HEK293 (cell line): ENCODE measurements at regions not wholly inside any gene's neighbourhood (a gene's known extent, or its start where the extent isn't known, plus 50 kb on each side); places are given as distances from the start of the nearest gene placed in this dataset.

Experiments
- CTCF ChIA-PET: fragments of 350-600 bp; formaldehyde crosslinking; extraction: SDS; loops from one replicate; lab custom pipeline; 2021; ENCODE audit warnings: antibody characterized with exemption; lab: Yijun Ruan, JAX
- POLR2A ChIA-PET: fragments of 300-600 bp; formaldehyde crosslinking; extraction: SDS; loops from one replicate; lab custom pipeline; 2020; ENCODE audit warnings: antibody characterized with exemption, inconsistent platforms; lab: Yijun Ruan, JAX
- H3K27ac ChIP-seq: fragments of 200-500 bp; sonication (Bioruptor generic); 2 replicates; pipeline ENCODE4 v1.5.1; 2014; ENCODE audit warnings: low read depth, low read length, control low read depth, inconsistent platforms; ENCODE audit errors: extremely low read depth
- H3K36me3 ChIP-seq, 2 experiments: fragments of 200-500 bp in 1 of 2; sonication (Bioruptor generic) in 1 of 2; 1 replicate in 1 of 2; 2 replicates in 1 of 2; pipeline ENCODE4 v1.5.1; 2014 to 2017; ENCODE audit warnings: inconsistent platforms in 2 of 2, low read length in 2 of 2; ENCODE audit not compliant: control insufficient read depth in 2 of 2, insufficient read depth in 1 of 2
- H3K4me1 ChIP-seq: fragments of 200-500 bp; sonication (Bioruptor generic); 2 replicates; pipeline ENCODE4 v1.5.1; 2014; ENCODE audit warnings: mild to moderate bottlenecking, low read length, inconsistent platforms; ENCODE audit not compliant: control insufficient read depth, insufficient read depth
- H3K4me3 ChIP-seq: 2 replicates; pipeline ENCODE4 v1.5.1; 2011; ENCODE audit warnings: low read depth, mild to moderate bottlenecking, control low read depth, low read length, moderate library complexity
- H3K9me3 ChIP-seq: fragments of 200-500 bp; sonication (Bioruptor generic); 2 replicates; pipeline ENCODE4 v1.5.1; 2014; ENCODE audit warnings: low read depth, low read length, inconsistent platforms; ENCODE audit not compliant: control insufficient read depth, insufficient read depth
- GLIS1 ChIP-seq: fragments of 450-650 bp; formaldehyde crosslinking; IDR thresholded peaks from 2 replicates; pipeline ENCODE4 v1.5.1; 2016; ENCODE audit warnings: missing biosample characterization, missing genetic modification characterization
- HOXC10 ChIP-seq: sonication (generic); formaldehyde crosslinking; IDR thresholded peaks from 2 replicates; pipeline ENCODE4 v1.8.1; 2023; ENCODE audit warnings: mild to moderate bottlenecking, missing genetic modification reagents
- OVOL3 ChIP-seq: fragments of 450-650 bp; formaldehyde crosslinking; IDR thresholded peaks from 2 replicates; pipeline ENCODE4 v1.5.1; 2016; ENCODE audit warnings: missing biosample characterization, missing genetic modification characterization
- PRDM6 ChIP-seq: fragments of 450-650 bp; formaldehyde crosslinking; IDR thresholded peaks from 2 replicates; pipeline ENCODE4 v1.5.1; 2017; ENCODE audit warnings: missing biosample characterization, missing genetic modification characterization
- SETDB1 ChIP-seq: IDR thresholded peaks from one replicate; pipeline ENCODE4 v1.6.1; 2017; ENCODE audit warnings: mild to moderate bottlenecking, low read length, moderate library complexity, mixed read lengths; ENCODE audit not compliant: insufficient read length
- ZBTB7A ChIP-seq: fragments of 450-650 bp; formaldehyde crosslinking; IDR thresholded peaks from 2 replicates; pipeline ENCODE4 v1.5.1; 2016; ENCODE audit warnings: low read depth, missing biosample characterization, missing genetic modification characterization
- ZIC2 ChIP-seq: fragments of 450-650 bp; formaldehyde crosslinking; IDR thresholded peaks from 2 replicates; pipeline ENCODE4 v1.5.1; 2016; ENCODE audit warnings: missing biosample characterization, missing genetic modification characterization
- ZNF16 ChIP-seq: fragments of 450-650 bp; formaldehyde crosslinking; IDR thresholded peaks from 2 replicates; pipeline ENCODE4 v1.5.1; 2016; ENCODE audit warnings: low read depth, missing biosample characterization, missing genetic modification characterization
- ZNF184 ChIP-seq: fragments of 450-650 bp; IDR thresholded peaks from 2 replicates; pipeline ENCODE4 v1.5.1; 2018; ENCODE audit warnings: missing biosample characterization, mild to moderate bottlenecking, missing genetic modification characterization
- ZNF280D ChIP-seq: fragments of 450-650 bp; formaldehyde crosslinking; IDR thresholded peaks from 2 replicates; pipeline ENCODE4 v1.5.1; 2016; ENCODE audit warnings: missing biosample characterization, missing genetic modification characterization
- ZNF391 ChIP-seq: fragments of 450-650 bp; formaldehyde crosslinking; IDR thresholded peaks from 2 replicates; pipeline ENCODE4 v1.5.1; 2016; ENCODE audit warnings: low read depth, missing biosample characterization, missing genetic modification characterization, borderline replicate concordance
- ZNF449 ChIP-seq: fragments of 450-650 bp; formaldehyde crosslinking; IDR thresholded peaks from 2 replicates; pipeline ENCODE4 v1.5.1; 2017; ENCODE audit warnings: missing biosample characterization, mild to moderate bottlenecking, missing genetic modification characterization, moderate library complexity
- ZNF529 ChIP-seq: fragments of 450-650 bp; formaldehyde crosslinking; IDR thresholded peaks from 2 replicates; pipeline ENCODE4 v1.5.1; 2017; ENCODE audit warnings: missing genetic modification characterization, missing biosample characterization; ENCODE audit not compliant: insufficient replicate concordance
- ZNF530 ChIP-seq: fragments of 450-650 bp; formaldehyde crosslinking; IDR thresholded peaks from 2 replicates; pipeline ENCODE4 v1.5.1; 2016; ENCODE audit warnings: low read depth, missing biosample characterization, missing genetic modification characterization
- ZNF560 ChIP-seq: fragments of 450-650 bp; formaldehyde crosslinking; IDR thresholded peaks from 2 replicates; pipeline ENCODE4 v1.5.1; 2017; ENCODE audit warnings: missing biosample characterization, missing genetic modification characterization, borderline replicate concordance
- ZNF580 ChIP-seq: fragments of 450-650 bp; formaldehyde crosslinking; IDR thresholded peaks from 2 replicates; pipeline ENCODE4 v1.5.1; 2016; ENCODE audit warnings: missing biosample characterization, missing genetic modification characterization
- ZNF600 ChIP-seq: fragments of 450-650 bp; formaldehyde crosslinking; IDR thresholded peaks from 2 replicates; pipeline ENCODE4 v1.5.1; 2016; ENCODE audit warnings: missing biosample characterization, missing genetic modification characterization
- ZNF626 ChIP-seq: fragments of 450-650 bp; sonication (Bioruptor Pico); formaldehyde crosslinking; IDR thresholded peaks from 2 replicates; pipeline ENCODE4 v1.5.1; 2018; ENCODE audit warnings: missing biosample characterization, missing genetic modification characterization, inconsistent platforms
- ZNF629 ChIP-seq: fragments of 450-650 bp; formaldehyde crosslinking; IDR thresholded peaks from 2 replicates; pipeline ENCODE4 v1.5.1; 2017; ENCODE audit warnings: missing biosample characterization, missing genetic modification characterization
- ZNF830 ChIP-seq: fragments of 450-650 bp; IDR thresholded peaks from 2 replicates; pipeline ENCODE4 v1.5.0; 2018; ENCODE audit warnings: missing biosample characterization, missing genetic modification characterization, low read depth, mild to moderate bottlenecking, moderate library complexity
- ZSCAN16 ChIP-seq: fragments of 450-650 bp; formaldehyde crosslinking; IDR thresholded peaks from 2 replicates; pipeline ENCODE4 v1.5.1; 2016; ENCODE audit warnings: missing biosample characterization, missing genetic modification characterization
- ZXDB ChIP-seq: fragments of 450-650 bp; formaldehyde crosslinking; IDR thresholded peaks from 2 replicates; pipeline ENCODE4 v1.5.1; 2016; ENCODE audit warnings: missing biosample characterization, missing genetic modification characterization

DNA sequence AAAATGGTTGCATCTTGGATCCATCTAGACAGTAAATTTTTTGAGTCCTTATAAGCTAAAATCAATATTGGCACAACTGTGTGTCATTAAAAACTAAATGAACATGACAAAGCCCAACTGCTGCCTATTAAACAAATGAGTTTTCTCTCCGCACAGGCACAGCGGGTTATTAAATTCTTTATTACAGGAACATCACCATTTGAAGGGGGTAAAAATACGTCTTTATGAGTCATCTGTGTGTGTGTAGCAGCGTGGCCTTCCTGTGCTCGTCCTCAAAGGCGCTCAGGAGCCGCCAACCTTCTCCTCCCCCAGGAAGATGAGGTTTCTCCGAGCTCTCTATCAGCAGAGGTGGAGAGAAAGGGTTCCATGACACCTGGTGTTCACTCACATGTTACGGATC, 62.6 kb upstream of the SDK2 start:
- ChIA-PET CTCF (interaction anchor here (0.6 to 2.0 kb wide), 3 partner anchors 11 to 60 kb away, joined by 3 to 6 read pairs (median 3); no protein-coding TSS in a partner anchor), POLR2A (no interaction called here)
- H3K36me3 ChIP-seq, result no peaks in the 10 kb centered on the region
- no peak overlapping the region for H3K4me3 ChIP-seq
- H3K9me3 ChIP-seq, result no peaks in the 10 kb centered on the region; the same call in 1 of the 2 replicates
- no peaks in the 10 kb centered on the region for H3K4me1 ChIP-seq
- H3K27ac ChIP-seq, result no peak overlapping the region
- peak; percentile 47; the same call in 1 of the 2 replicates for TF ChIP-seq GLIS1 (tag by site-specific recombination)
- TF ChIP-seq ZIC2 (tag by site-specific recombination), result peak; percentile 22; the same call in 1 of the 2 replicates
- TF ChIP-seq PRDM6 (tag by site-specific recombination), result peak; percentile 71
- 0 out of 2 replicates have a peak, but pooled peaks have one; percentile 15 for TF ChIP-seq ZNF600 (tag by site-specific recombination)
- no peak for TF ChIP-seq ZNF16 (tag by site-specific recombination)
- no peak for TF ChIP-seq ZXDB
- TF ChIP-seq ZNF449 (tag by site-specific recombination), result peak; percentile 70; the same call in 1 of the 2 replicates
- peak; percentile 40; the same call in 1 of the 2 replicates for TF ChIP-seq ZNF629
- no peak for TF ChIP-seq ZBTB7A (tag by site-specific recombination)

DNA sequence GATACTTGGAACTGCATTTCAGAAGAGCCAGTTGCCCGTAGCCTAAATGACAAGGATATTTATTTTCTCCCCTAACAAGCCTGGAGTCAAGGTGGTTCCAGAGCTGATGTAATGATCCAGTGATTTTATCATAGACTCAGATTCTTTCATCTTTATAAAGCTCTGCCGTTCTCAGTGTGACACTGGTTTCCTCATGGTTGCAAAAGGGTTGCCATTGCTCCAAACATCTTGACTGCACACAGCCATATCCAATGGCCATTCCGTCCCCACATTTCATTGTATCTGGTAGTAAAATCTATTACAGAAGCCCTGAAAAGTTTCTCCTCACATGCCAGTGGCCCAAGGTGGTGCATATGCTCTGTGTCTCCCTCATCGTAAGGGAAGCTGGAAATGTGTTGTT, 63.1 kb upstream of the SDK2 start:
- Histone ChIP-seq H3K4me3 (no peak overlapping the region), H3K27ac (no peak overlapping the region), H3K36me3 (no peaks in the 10 kb centered on the region), H3K9me3 (no peaks in the 10 kb centered on the region; the same call in 1 of the 2 replicates), H3K4me1 (no peaks in the 10 kb centered on the region)
- CTCF ChIA-PET, result interaction anchor here (0.6 to 2.0 kb wide), 4 partner anchors 10 to 60 kb away, joined by 3 to 6 read pairs (median 3); no protein-coding TSS in a partner anchor
- TF ChIP-seq ZSCAN16 (tag by site-specific recombination) (no peak), ZNF280D (tag by site-specific recombination) (0 out of 2 replicates have a peak, but pooled peaks have one; percentile 64), ZNF626 (no peak), SETDB1 (peak; percentile 89), ZNF580 (0 out of 2 replicates have a peak, but pooled peaks have one; percentile 69), ZNF560 (no peak), ZNF830 (tag by site-specific recombination) (no peak), ZNF391 (tag by site-specific recombination) (no peak), ZNF529 (no peak), ZNF530 (tag by site-specific recombination) (no peak), OVOL3 (tag by site-specific recombination) (no peak), ZNF184 (tag by site-specific recombination) (no peak), HOXC10 (CRISPR knock-in tag) (no peak)
- POLR2A ChIA-PET, result no interaction called here
